Erythroblast (primary cell): ENCODE measurements at regions not wholly inside any gene's neighbourhood (a gene's known extent, or its start where the extent isn't known, plus 50 kb on each side); places are given as distances from the start of the nearest gene placed in this dataset.

Source experiments
- GATA1 ChIP-seq: IDR thresholded peaks from 2 replicates; pipeline ENCODE4 v1.6.1; 2011; ENCODE audit warnings: low read depth, mild to moderate bottlenecking, control low read depth, low read length, moderate library complexity
- POLR2A ChIP-seq: IDR thresholded peaks from 2 replicates; pipeline ENCODE4 v1.6.1; 2011; ENCODE audit warnings: mild to moderate bottlenecking, low read length

- TF ChIP-seq POLR2A: no peak
- TF ChIP-seq GATA1: no peak
Measured at GRCh38 chr2:42868874-42869273, 76.5 kb upstream of the HAAO start.
